ENCODE measurements at regions not wholly inside any gene's neighbourhood (a gene's known extent, or its start where the extent isn't known, plus 50 kb on each side); places are given as distances from the start of the nearest gene placed in this dataset.

GRCh38 chr22:27029584-27030130 is 372.3 kb downstream of the MIAT start:
- no peaks in the 10 kb centered on the region for H3K9me3 ChIP-seq
- H3K4me3 ChIP-seq = no peak overlapping the region
- no peak for TF ChIP-seq CTCF (IDR thresholded peaks at IDR 0.05)
- no peak for DNase-seq (ENCODE audit: low spot score in 2 of 2)
- H3K4me1 ChIP-seq = peaks cover 0 to 17% of the 10 kb centered on the region in 2 donors
- no peaks in the 10 kb centered on the region for H3K27me3 ChIP-seq
- no peaks in the 10 kb centered on the region for H3K36me3 ChIP-seq
- H3K27ac ChIP-seq = no peak overlapping the region
- intact Hi-C loops (cut with DNase I) = loop anchor here (5.0 kb wide), 2 partner anchors 143 to 183 kb away; no protein-coding TSS in a partner anchor

- intact Hi-C loops (cut with DNase I) = loop anchor here (5.0 kb wide), 2 partner anchors 140 to 180 kb away; no protein-coding TSS in a partner anchor
- Histone ChIP-seq H3K36me3 (no peaks in the 10 kb centered on the region), H3K4me3 (peak overlapping the region in 1 of 2 donors; percentile 35), H3K27ac (peak overlapping the region; percentile 67 to 76), H3K27me3 (no peaks in the 10 kb centered on the region), H3K4me1 (peaks cover 2 to 18% of the 10 kb centered on the region in 2 donors), H3K9me3 (no peaks in the 10 kb centered on the region)
- TF ChIP-seq CTCF (IDR thresholded peaks at IDR 0.05) = peak in 2 of 3 experiments; percentile 38 to 43
- peak in 1 of 2 donors; percentile 79 for DNase-seq (ENCODE audit: low spot score in 2 of 2)
Measured at GRCh38 chr22:27032091-27032761, 374.8 kb downstream of the MIAT start.

- TF ChIP-seq CTCF (IDR thresholded peaks at IDR 0.05) = no peak
- H3K9me3 ChIP-seq = no peaks in the 10 kb centered on the region
- H3K4me1 ChIP-seq = peaks cover 3% of the 10 kb centered on the region in 2 donors
- H3K27me3 ChIP-seq = no peaks in the 10 kb centered on the region
- no peaks in the 10 kb centered on the region for H3K36me3 ChIP-seq
- DNase-seq (ENCODE audit: low spot score in 2 of 2) = no peak
- intact Hi-C loops (cut with DNase I) = no loop called here
- no peak overlapping the region for H3K4me3 ChIP-seq
- H3K27ac ChIP-seq = no peak overlapping the region
Measured at GRCh38 chr22:27041745-27042310, 384.4 kb downstream of the MIAT start.

GRCh38 chr22:27043262-27043661 is 385.9 kb downstream of the MIAT start:
- DNase-seq (ENCODE audit: low spot score in 2 of 2) = no peak
- H3K4me1 ChIP-seq = no peaks in the 10 kb centered on the region
- intact Hi-C loops (cut with DNase I) = no loop called here
- TF ChIP-seq CTCF (IDR thresholded peaks at IDR 0.05) = no peak
- H3K27ac ChIP-seq = no peak overlapping the region
- no peaks in the 10 kb centered on the region for H3K36me3 ChIP-seq
- no peak overlapping the region for H3K4me3 ChIP-seq
- no peaks in the 10 kb centered on the region for H3K9me3 ChIP-seq
- no peaks in the 10 kb centered on the region for H3K27me3 ChIP-seq

GRCh38 chr22:27045103-27045947 is 387.9 kb downstream of the MIAT start:
- H3K27me3 ChIP-seq = no peaks in the 10 kb centered on the region
- no peak for DNase-seq (ENCODE audit: low spot score in 2 of 2)
- TF ChIP-seq CTCF (IDR thresholded peaks at IDR 0.05) = no peak
- H3K36me3 ChIP-seq = no peaks in the 10 kb centered on the region
- intact Hi-C loops (cut with DNase I) = no loop called here
- no peak overlapping the region for H3K27ac ChIP-seq
- no peak overlapping the region for H3K4me3 ChIP-seq
- H3K4me1 ChIP-seq = no peaks in the 10 kb centered on the region
- H3K9me3 ChIP-seq = no peaks in the 10 kb centered on the region
